22Rv1 (cell line): ENCODE measurements at regions not wholly inside any gene's neighbourhood (a gene's known extent, or its start where the extent isn't known, plus 50 kb on each side); places are given as distances from the start of the nearest gene placed in this dataset.

ENCODE experiments used
- H3K27ac ChIP-seq: fragments of 450-650 bp; 2 replicates; pipeline ENCODE4 v1.5.1; 2017
- CTCF ChIP-seq: fragments of 450-650 bp; IDR thresholded peaks from 2 replicates; pipeline ENCODE4 v1.5.1; 2017; ENCODE audit warnings: mild to moderate bottlenecking
- ZFX ChIP-seq: fragments of 450-650 bp; IDR thresholded peaks from 2 replicates; pipeline ENCODE4 v1.6.1; 2017; ENCODE audit warnings: antibody characterized with exemption, borderline replicate concordance

GRCh38 chr4:1466034-1466862 lies 60.0 kb upstream of the NKX1-1 start:
- TF ChIP-seq CTCF (no peak), ZFX (no peak)
- H3K27ac ChIP-seq = no peak overlapping the region

- TF ChIP-seq CTCF (no peak), ZFX (no peak)
These were observed 59.2 kb upstream of the NKX1-1 start for GRCh38 chr4:1465173-1466033.

GRCh38 chr4:1464581-1465171 lies 58.4 kb upstream of the NKX1-1 start:
- H3K27ac ChIP-seq = no peak overlapping the region
- TF ChIP-seq CTCF = no peak
- TF ChIP-seq ZFX = no peak

More at GRCh38 chr4:1465173-1466033, 59.2 kb upstream of the NKX1-1 start:
- H3K27ac ChIP-seq = no peak overlapping the region

- no peak overlapping the region for H3K27ac ChIP-seq
These were observed 57.8 kb upstream of the NKX1-1 start for GRCh38 chr4:1463927-1464540.

GRCh38 chr4:1463088-1463926 lies 57.1 kb upstream of the NKX1-1 start:
- no peak overlapping the region for H3K27ac ChIP-seq
- TF ChIP-seq CTCF = no peak
- no peak for TF ChIP-seq ZFX

More at GRCh38 chr4:1463927-1464540, 57.8 kb upstream of the NKX1-1 start:
- no peak for TF ChIP-seq ZFX
- no peak for TF ChIP-seq CTCF

- H3K27ac ChIP-seq = no peak overlapping the region
- TF ChIP-seq CTCF (no peak), ZFX (no peak)
These were observed 56.5 kb upstream of the NKX1-1 start for GRCh38 chr4:1462768-1463075.
